HEK293 (cell line): ENCODE measurements at regions not wholly inside any gene's neighbourhood (a gene's known extent, or its start where the extent isn't known, plus 50 kb on each side); places are given as distances from the start of the nearest gene placed in this dataset.
A peak's percentile ranks its signal among the peaks of the same experiment; 100 is the strongest.

Experiments used
- CTCF ChIA-PET: fragments of 350-600 bp; formaldehyde crosslinking; extraction: SDS; loops from one replicate; lab custom pipeline; 2021; ENCODE audit warnings: antibody characterized with exemption; lab: Yijun Ruan, JAX
- POLR2A ChIA-PET: fragments of 300-600 bp; formaldehyde crosslinking; extraction: SDS; loops from one replicate; lab custom pipeline; 2020; ENCODE audit warnings: antibody characterized with exemption, inconsistent platforms; lab: Yijun Ruan, JAX
- H3K27ac ChIP-seq: fragments of 200-500 bp; sonication (Bioruptor generic); 2 replicates; pipeline ENCODE4 v1.5.1; 2014; ENCODE audit warnings: low read depth, low read length, control low read depth, inconsistent platforms; ENCODE audit errors: extremely low read depth
- H3K36me3 ChIP-seq, 2 experiments: fragments of 200-500 bp in 1 of 2; sonication (Bioruptor generic) in 1 of 2; 1 replicate in 1 of 2; 2 replicates in 1 of 2; pipeline ENCODE4 v1.5.1; 2014 to 2017; ENCODE audit warnings: inconsistent platforms in 2 of 2, low read length in 2 of 2; ENCODE audit not compliant: control insufficient read depth in 2 of 2, insufficient read depth in 1 of 2
- H3K4me1 ChIP-seq: fragments of 200-500 bp; sonication (Bioruptor generic); 2 replicates; pipeline ENCODE4 v1.5.1; 2014; ENCODE audit warnings: mild to moderate bottlenecking, low read length, inconsistent platforms; ENCODE audit not compliant: control insufficient read depth, insufficient read depth
- H3K4me3 ChIP-seq: 2 replicates; pipeline ENCODE4 v1.5.1; 2011; ENCODE audit warnings: low read depth, mild to moderate bottlenecking, control low read depth, low read length, moderate library complexity
- H3K9me3 ChIP-seq: fragments of 200-500 bp; sonication (Bioruptor generic); 2 replicates; pipeline ENCODE4 v1.5.1; 2014; ENCODE audit warnings: low read depth, low read length, inconsistent platforms; ENCODE audit not compliant: control insufficient read depth, insufficient read depth
- BCL11A ChIP-seq: fragments of 450-650 bp; formaldehyde crosslinking; IDR thresholded peaks from 2 replicates; pipeline ENCODE4 v1.5.1; 2016; ENCODE audit warnings: low read depth, missing biosample characterization, missing genetic modification characterization
- GLI4 ChIP-seq: fragments of 450-650 bp; formaldehyde crosslinking; IDR thresholded peaks from 2 replicates; pipeline ENCODE4 v1.5.1; 2016; ENCODE audit warnings: missing biosample characterization, missing genetic modification characterization
- GLIS2 ChIP-seq: fragments of 450-650 bp; formaldehyde crosslinking; IDR thresholded peaks from 2 replicates; pipeline ENCODE4 v1.5.1; 2016; ENCODE audit warnings: missing biosample characterization, missing genetic modification characterization
- KLF10 ChIP-seq: fragments of 450-650 bp; IDR thresholded peaks from 2 replicates; pipeline ENCODE4 v1.5.1; 2018; ENCODE audit warnings: missing biosample characterization, mild to moderate bottlenecking, missing genetic modification characterization
- KLF8 ChIP-seq: fragments of 450-650 bp; formaldehyde crosslinking; IDR thresholded peaks from 2 replicates; pipeline ENCODE4 v1.5.1; 2016; ENCODE audit warnings: missing biosample characterization, missing genetic modification characterization
- PRDM1 ChIP-seq: fragments of 450-650 bp; formaldehyde crosslinking; IDR thresholded peaks from 2 replicates; pipeline ENCODE4; 2016; ENCODE audit warnings: missing biosample characterization, missing genetic modification characterization
- SP2 ChIP-seq: fragments of 450-650 bp; formaldehyde crosslinking; IDR thresholded peaks from 2 replicates; pipeline ENCODE4 v1.5.1; 2016; ENCODE audit warnings: missing biosample characterization, missing genetic modification characterization
- YY1 ChIP-seq: fragments of 450-650 bp; formaldehyde crosslinking; IDR thresholded peaks from 2 replicates; pipeline ENCODE4 v1.5.1; 2018; ENCODE audit warnings: missing biosample characterization, missing genetic modification characterization
- ZBTB26 ChIP-seq: fragments of 450-650 bp; formaldehyde crosslinking; optimal IDR thresholded peaks from 2 replicates; pipeline ENCODE3; 2016; ENCODE audit warnings: missing biosample characterization, mild to moderate bottlenecking, missing genetic modification characterization
- ZEB2 ChIP-seq: fragments of 450-650 bp; formaldehyde crosslinking; IDR thresholded peaks from 2 replicates; pipeline ENCODE4 v1.5.1; 2016; ENCODE audit warnings: missing biosample characterization, missing genetic modification characterization
- ZNF362 ChIP-seq: fragments of 450-650 bp; formaldehyde crosslinking; IDR thresholded peaks from 2 replicates; pipeline ENCODE4 v1.5.1; 2016; ENCODE audit warnings: missing biosample characterization, missing genetic modification characterization
- ZNF366 ChIP-seq: fragments of 450-650 bp; formaldehyde crosslinking; conservative IDR thresholded peaks from 2 replicates; pipeline ENCODE4 v1.5.1; 2016; ENCODE audit warnings: missing biosample characterization, missing genetic modification characterization
- ZNF37A ChIP-seq: fragments of 450-650 bp; IDR thresholded peaks from 2 replicates; pipeline ENCODE4 v1.5.1; 2018; ENCODE audit warnings: missing biosample characterization, missing genetic modification characterization
- ZNF423 ChIP-seq: fragments of 450-650 bp; formaldehyde crosslinking; IDR thresholded peaks from 2 replicates; pipeline ENCODE4 v1.5.1; 2016; ENCODE audit warnings: missing biosample characterization, missing genetic modification characterization
- ZNF488 ChIP-seq: fragments of 450-650 bp; formaldehyde crosslinking; IDR thresholded peaks from 2 replicates; pipeline ENCODE4 v1.5.1; 2016; ENCODE audit warnings: missing biosample characterization, missing genetic modification characterization
- ZNF513 ChIP-seq: fragments of 450-650 bp; IDR thresholded peaks from 2 replicates; pipeline ENCODE4 v1.5.1; 2018; ENCODE audit warnings: missing biosample characterization, missing genetic modification characterization
- ZNF621 ChIP-seq: fragments of 450-650 bp; formaldehyde crosslinking; IDR thresholded peaks from 2 replicates; pipeline ENCODE4 v1.5.1; 2017; ENCODE audit warnings: missing biosample characterization, missing genetic modification characterization
- ZNF768 ChIP-seq: fragments of 450-650 bp; formaldehyde crosslinking; IDR thresholded peaks from 2 replicates; pipeline ENCODE4 v1.5.1; 2018; ENCODE audit warnings: missing biosample characterization, mild to moderate bottlenecking, missing genetic modification characterization
- ZSCAN16 ChIP-seq: fragments of 450-650 bp; formaldehyde crosslinking; IDR thresholded peaks from 2 replicates; pipeline ENCODE4 v1.5.1; 2016; ENCODE audit warnings: missing biosample characterization, missing genetic modification characterization
- ZSCAN5A ChIP-seq: fragments of 450-650 bp; formaldehyde crosslinking; IDR thresholded peaks from 2 replicates; pipeline ENCODE4 v1.5.1; 2016; ENCODE audit warnings: missing biosample characterization, missing genetic modification characterization
- TF ChIP-seq, protein P1 (sequence below): fragments of 450-650 bp; formaldehyde crosslinking; IDR thresholded peaks from 2 replicates; pipeline ENCODE4 v1.5.1; 2016; ENCODE audit warnings: missing biosample characterization, missing genetic modification characterization, low read depth

DNA sequence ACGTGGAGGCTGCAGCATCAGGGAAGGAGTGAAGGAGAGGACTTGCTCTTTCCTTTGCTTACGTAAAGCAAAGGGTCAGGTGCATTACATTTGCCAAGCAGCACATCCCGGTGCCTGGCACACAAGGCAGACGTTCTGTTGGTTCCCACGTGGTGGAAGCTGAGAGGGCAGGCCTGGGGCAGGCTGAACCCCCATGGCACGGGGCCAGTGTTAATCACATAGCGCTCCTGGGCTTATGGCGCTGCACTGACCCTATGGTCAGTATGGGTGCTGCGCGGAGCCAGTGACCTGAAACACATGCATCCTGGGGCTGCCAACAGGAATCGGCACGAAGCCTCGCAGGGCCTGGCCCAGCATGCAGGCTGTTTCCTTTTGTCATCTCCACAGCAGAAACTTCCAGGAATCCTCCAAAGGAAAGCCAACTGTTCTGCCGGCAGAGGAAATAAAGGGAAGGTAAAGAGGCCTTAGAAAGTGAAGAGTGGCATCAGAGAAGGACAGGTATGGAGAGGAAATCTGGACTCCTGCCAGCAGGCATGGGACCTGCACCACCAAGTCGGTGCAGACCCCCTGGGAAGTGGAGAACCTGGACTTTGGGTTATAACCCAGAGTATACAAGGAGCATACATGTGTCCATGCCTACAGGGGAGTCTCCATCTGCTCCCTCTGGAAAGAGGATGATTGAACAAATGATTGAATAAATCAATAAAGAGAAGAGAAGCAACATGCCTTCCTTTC lies 560.2 kb downstream of the TCERG1L start (continued):
- TF ChIP-seq, protein P1, sequence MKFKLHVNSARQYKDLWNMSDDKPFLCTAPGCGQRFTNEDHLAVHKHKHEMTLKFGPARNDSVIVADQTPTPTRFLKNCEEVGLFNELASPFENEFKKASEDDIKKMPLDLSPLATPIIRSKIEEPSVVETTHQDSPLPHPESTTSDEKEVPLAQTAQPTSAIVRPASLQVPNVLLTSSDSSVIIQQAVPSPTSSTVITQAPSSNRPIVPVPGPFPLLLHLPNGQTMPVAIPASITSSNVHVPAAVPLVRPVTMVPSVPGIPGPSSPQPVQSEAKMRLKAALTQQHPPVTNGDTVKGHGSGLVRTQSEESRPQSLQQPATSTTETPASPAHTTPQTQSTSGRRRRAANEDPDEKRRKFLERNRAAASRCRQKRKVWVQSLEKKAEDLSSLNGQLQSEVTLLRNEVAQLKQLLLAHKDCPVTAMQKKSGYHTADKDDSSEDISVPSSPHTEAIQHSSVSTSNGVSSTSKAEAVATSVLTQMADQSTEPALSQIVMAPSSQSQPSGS (tag by site-specific recombination): no peak

DNA sequence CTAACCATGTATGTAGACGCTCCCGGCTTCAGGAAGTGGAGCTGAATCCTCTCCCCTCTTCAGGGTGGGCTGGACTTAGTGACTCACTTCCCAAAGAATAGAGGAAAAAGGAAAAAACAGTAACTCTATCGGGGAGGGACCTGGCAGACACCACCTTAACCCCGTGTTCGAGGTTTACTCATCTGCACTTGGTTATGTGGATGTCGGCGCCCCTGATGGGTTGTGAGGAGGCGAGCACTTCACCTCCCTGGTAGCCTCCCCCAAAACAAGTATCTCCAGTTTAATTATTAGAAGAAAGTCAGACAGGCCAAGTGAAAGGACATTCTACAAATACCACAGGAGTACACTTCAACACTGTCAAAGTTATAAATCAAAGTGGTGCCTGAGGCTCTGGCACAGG lies 559.7 kb downstream of the TCERG1L start:
- no peaks in the 10 kb centered on the region for H3K4me1 ChIP-seq
- no peak overlapping the region for H3K4me3 ChIP-seq
- H3K36me3 ChIP-seq: no peaks in the 10 kb centered on the region
- CTCF ChIA-PET: no interaction called here
- no peaks in the 10 kb centered on the region for H3K9me3 ChIP-seq
- no peak overlapping the region for H3K27ac ChIP-seq
- POLR2A ChIA-PET: no interaction called here
- no peak for TF ChIP-seq ZNF621 (tag by site-specific recombination)
- TF ChIP-seq ZNF423 (tag by site-specific recombination): no peak
- TF ChIP-seq GLI4 (tag by site-specific recombination): no peak
- no peak for TF ChIP-seq ZNF513
- TF ChIP-seq SP2 (tag by site-specific recombination): no peak
- no peak for TF ChIP-seq KLF8 (tag by site-specific recombination)
- TF ChIP-seq KLF10 (tag by site-specific recombination): no peak
- TF ChIP-seq PRDM1 (tag by site-specific recombination): no peak
- no peak for TF ChIP-seq ZNF768 (tag by site-specific recombination)

DNA sequence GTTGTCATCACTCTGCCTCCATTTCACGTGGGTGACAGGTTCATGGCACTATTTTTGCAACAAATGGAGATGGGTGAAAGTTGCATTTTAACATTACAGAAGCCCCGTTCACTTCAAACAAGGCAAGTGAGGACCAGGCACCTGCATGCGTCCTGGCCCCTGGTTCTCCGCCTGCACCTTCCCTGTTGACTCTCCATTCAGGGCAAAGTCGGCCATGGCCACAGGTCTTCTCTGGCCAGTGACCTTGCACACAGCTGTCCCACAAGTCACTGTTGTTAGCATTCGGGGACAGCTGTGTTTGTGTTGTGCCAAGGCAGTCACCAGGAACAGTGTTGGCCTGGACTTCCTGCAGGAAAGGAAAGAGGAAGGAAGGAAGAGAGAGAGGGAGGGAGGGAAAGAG lies 554.9 kb downstream of the TCERG1L start:
- H3K27ac ChIP-seq: no peak overlapping the region
- H3K9me3 ChIP-seq: no peaks in the 10 kb centered on the region
- POLR2A ChIA-PET: no interaction called here
- TF ChIP-seq ZNF366 (0 out of 2 replicates have a peak, but pooled peaks have one; percentile 40), ZNF37A (tag by site-specific recombination) (no peak), ZBTB26 (tag by site-specific recombination) (no peak), ZEB2 (tag by site-specific recombination) (no peak)
- H3K4me3 ChIP-seq: no peak overlapping the region
- no peaks in the 10 kb centered on the region for H3K36me3 ChIP-seq
- CTCF ChIA-PET: no interaction called here
- no peaks in the 10 kb centered on the region for H3K4me1 ChIP-seq

DNA sequence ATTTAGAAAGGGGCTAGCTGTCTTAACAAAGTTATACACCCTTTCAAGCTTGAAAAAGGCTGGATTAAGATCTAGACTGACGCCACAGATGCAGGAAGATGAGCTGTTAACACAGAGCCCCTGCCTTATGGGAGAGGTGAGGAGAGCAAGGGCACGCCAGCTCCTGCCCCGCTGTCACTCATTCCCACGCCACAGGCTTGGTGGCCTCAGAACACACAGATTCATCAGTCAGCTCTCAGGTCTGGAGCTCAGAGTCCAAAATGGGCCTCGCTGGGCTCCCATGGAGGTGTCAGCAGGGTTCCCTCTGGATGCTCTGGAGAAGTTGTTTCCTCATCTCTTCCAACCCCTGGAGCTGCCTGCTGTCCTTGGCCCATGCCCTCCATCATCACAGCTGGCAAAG lies 554.2 kb downstream of the TCERG1L start:
- ChIA-PET CTCF (no interaction called here), POLR2A (no interaction called here)
- H3K4me3 ChIP-seq: no peak overlapping the region
- H3K27ac ChIP-seq: no peak overlapping the region
- H3K36me3 ChIP-seq: no peaks in the 10 kb centered on the region
- H3K9me3 ChIP-seq: no peaks in the 10 kb centered on the region
- H3K4me1 ChIP-seq: no peaks in the 10 kb centered on the region
- TF ChIP-seq ZNF362 (tag by site-specific recombination) (no peak), YY1 (tag by site-specific recombination) (no peak), ZSCAN16 (tag by site-specific recombination) (no peak), ZSCAN5A (tag by site-specific recombination) (no peak), ZNF488 (tag by site-specific recombination) (no peak), BCL11A (no peak), PRDM1 (tag by site-specific recombination) (no peak), GLIS2 (tag by site-specific recombination) (no peak)
- TF ChIP-seq, protein P1 (tag by site-specific recombination): no peak
